ENCODE measurements at regions not wholly inside any gene's neighbourhood (a gene's known extent, or its start where the extent isn't known, plus 50 kb on each side); places are given as distances from the start of the nearest gene placed in this dataset.

- TF ChIP-seq RAD21 (IDR thresholded peaks at IDR 0.05; ENCODE audit: low read depth) (no peak), YY1 (IDR thresholded peaks at IDR 0.05; ENCODE audit: low read depth) (no peak), EGR1 (IDR thresholded peaks at IDR 0.05) (no peak), TAF1 (IDR thresholded peaks at IDR 0.05; ENCODE audit: low read depth) (no peak), FOXM1 (IDR thresholded peaks at IDR 0.05; ENCODE audit: borderline replicate concordance, low read depth) (no peak), REST (IDR thresholded peaks at IDR 0.05; ENCODE audit: low read depth) (no peak), CREB1 (IDR thresholded peaks at IDR 0.05; ENCODE audit: low read depth) (no peak), NFIC (IDR thresholded peaks at IDR 0.05) (no peak), TEAD4 (IDR thresholded peaks at IDR 0.05) (no peak), USF1 (IDR thresholded peaks at IDR 0.05) (no peak), CEBPB (IDR thresholded peaks at IDR 0.05) (no peak), MAX (IDR thresholded peaks at IDR 0.05) (no peak), ZBTB7A (IDR thresholded peaks at IDR 0.05; ENCODE audit: low read depth) (no peak), TCF12 (IDR thresholded peaks at IDR 0.05; ENCODE audit: low read depth) (no peak)
Observed at GRCh38 chr11:11770296-11770695, 71.5 kb upstream of the USP47 start.

- TF ChIP-seq YY1 (IDR thresholded peaks at IDR 0.05; ENCODE audit: low read depth), result no peak
- no peak for TF ChIP-seq CREB1 (IDR thresholded peaks at IDR 0.05; ENCODE audit: low read depth)
- no peak for TF ChIP-seq EGR1 (IDR thresholded peaks at IDR 0.05)
- TF ChIP-seq ZBTB7A (IDR thresholded peaks at IDR 0.05; ENCODE audit: low read depth), result no peak
- no peak for TF ChIP-seq TAF1 (IDR thresholded peaks at IDR 0.05; ENCODE audit: low read depth)
- TF ChIP-seq EP300 (IDR thresholded peaks at IDR 0.05; ENCODE audit: borderline replicate concordance), result no peak
- no peak for TF ChIP-seq TCF12 (IDR thresholded peaks at IDR 0.05; ENCODE audit: low read depth)
- TF ChIP-seq CEBPB (IDR thresholded peaks at IDR 0.05), result no peak
- TF ChIP-seq MAX (IDR thresholded peaks at IDR 0.05), result no peak
- TF ChIP-seq FOXM1 (IDR thresholded peaks at IDR 0.05; ENCODE audit: borderline replicate concordance, low read depth), result no peak
- TF ChIP-seq USF1 (IDR thresholded peaks at IDR 0.05), result no peak
- no peak for TF ChIP-seq NFIC (IDR thresholded peaks at IDR 0.05)
- no peak for TF ChIP-seq RAD21 (IDR thresholded peaks at IDR 0.05; ENCODE audit: low read depth)
Observed at GRCh38 chr11:11769782-11770181, 72.0 kb upstream of the USP47 start.

GRCh38 chr11:11769362-11769761, 72.4 kb upstream of the USP47 start:
- TF ChIP-seq EP300 (IDR thresholded peaks at IDR 0.05; ENCODE audit: borderline replicate concordance), result no peak
- no peak for TF ChIP-seq EGR1 (IDR thresholded peaks at IDR 0.05)
- TF ChIP-seq FOXM1 (IDR thresholded peaks at IDR 0.05; ENCODE audit: borderline replicate concordance, low read depth), result no peak
- TF ChIP-seq TCF12 (IDR thresholded peaks at IDR 0.05; ENCODE audit: low read depth), result no peak
- no peak for TF ChIP-seq CREB1 (IDR thresholded peaks at IDR 0.05; ENCODE audit: low read depth)
- no peak for TF ChIP-seq TAF1 (IDR thresholded peaks at IDR 0.05; ENCODE audit: low read depth)
- TF ChIP-seq RAD21 (IDR thresholded peaks at IDR 0.05; ENCODE audit: low read depth), result no peak
- TF ChIP-seq CEBPB (IDR thresholded peaks at IDR 0.05), result no peak
- TF ChIP-seq YY1 (IDR thresholded peaks at IDR 0.05; ENCODE audit: low read depth), result no peak
- TF ChIP-seq ZBTB7A (IDR thresholded peaks at IDR 0.05; ENCODE audit: low read depth), result no peak
- no peak for TF ChIP-seq MAX (IDR thresholded peaks at IDR 0.05)
- TF ChIP-seq NFIC (IDR thresholded peaks at IDR 0.05), result no peak
- no peak for TF ChIP-seq USF1 (IDR thresholded peaks at IDR 0.05)
- no peak for TF ChIP-seq REST (IDR thresholded peaks at IDR 0.05; ENCODE audit: low read depth)
- no peak for TF ChIP-seq TEAD4 (IDR thresholded peaks at IDR 0.05)

- TF ChIP-seq MAX (IDR thresholded peaks at IDR 0.05), result no peak
- no peak for TF ChIP-seq YY1 (IDR thresholded peaks at IDR 0.05; ENCODE audit: low read depth)
- TF ChIP-seq EGR1 (IDR thresholded peaks at IDR 0.05), result no peak
- TF ChIP-seq NFIC (IDR thresholded peaks at IDR 0.05), result no peak
- no peak for TF ChIP-seq TEAD4 (IDR thresholded peaks at IDR 0.05)
- no peak for TF ChIP-seq TAF1 (IDR thresholded peaks at IDR 0.05; ENCODE audit: low read depth)
- TF ChIP-seq CEBPB (IDR thresholded peaks at IDR 0.05), result no peak
- TF ChIP-seq REST (IDR thresholded peaks at IDR 0.05; ENCODE audit: low read depth), result no peak
- TF ChIP-seq RAD21 (IDR thresholded peaks at IDR 0.05; ENCODE audit: low read depth), result no peak
- no peak for TF ChIP-seq TCF12 (IDR thresholded peaks at IDR 0.05; ENCODE audit: low read depth)
Observed at GRCh38 chr11:11764423-11764803, 77.4 kb upstream of the USP47 start.

All from Ishikawa (cell line).